CD4-positive, alpha-beta memory T cell (primary cell): ENCODE measurements at regions not wholly inside any gene's neighbourhood (a gene's known extent, or its start where the extent isn't known, plus 50 kb on each side); places are given as distances from the start of the nearest gene placed in this dataset.

Experiments used
- CTCF ChIA-PET: fragments of 350-600 bp; sonication (Branson Sonifier 250); formaldehyde crosslinking; loops from one replicate; lab custom pipeline; 2021; ENCODE audit warnings: inconsistent platforms; ENCODE audit not compliant: partially characterized antibody; lab: Charles Lee
- POLR2A ChIA-PET: fragments of 350-600 bp; sonication (Branson Sonifier 250); formaldehyde crosslinking; loops from one replicate; lab custom pipeline; 2021; ENCODE audit not compliant: partially characterized antibody; lab: Charles Lee
- DNase-seq, 5 donors: peaks; one replicate each; pipeline versions ENCODE4 v3.0.0 to v3.0.0-alpha.2; 2020 to 2022; ENCODE audit warnings: mixed read lengths in 1 of 5
- H3K27ac ChIP-seq: one replicate; pipeline ENCODE4 v1.7.0; 2013; ENCODE audit warnings: low read depth, low read length
- H3K27me3 ChIP-seq: 2 replicates; pipeline ENCODE4 v1.7.0; 2013; ENCODE audit warnings: mild to moderate bottlenecking, low read length, moderate library complexity; ENCODE audit not compliant: insufficient read depth
- H3K36me3 ChIP-seq: 2 replicates; pipeline ENCODE4 v1.7.0; 2013; ENCODE audit warnings: mild to moderate bottlenecking, low read length, moderate library complexity; ENCODE audit not compliant: insufficient read depth
- H3K4me1 ChIP-seq: 2 replicates; pipeline ENCODE4 v1.7.0; 2013; ENCODE audit warnings: mild to moderate bottlenecking, low read length, moderate library complexity; ENCODE audit not compliant: insufficient read depth
- H3K4me3 ChIP-seq, 2 donors: one replicate each; pipeline ENCODE4 v1.7.0; 2013; ENCODE audit warnings: low read length in 2 of 2, mild to moderate bottlenecking in 1 of 2
- H3K9me3 ChIP-seq, 2 donors: one replicate each; pipeline ENCODE4 v1.7.0; 2013; ENCODE audit warnings: low read length in 2 of 2, control low read depth in 1 of 2; ENCODE audit not compliant: control insufficient read depth in 1 of 2
- H3K27ac Mint-ChIP-seq, 7 donors: one replicate each; pipeline ENCODE4 v1.8.0; 2020 to 2021; ENCODE audit warnings: mixed read lengths in 7 of 7, mild to moderate bottlenecking in 6 of 7, inconsistent platforms in 3 of 7, moderate library complexity in 3 of 7
- H3K27me3 Mint-ChIP-seq, 2 donors: one replicate each; pipeline ENCODE4 v1.8.0; 2020 to 2021; ENCODE audit warnings: mixed read lengths in 2 of 2
- H3K36me3 Mint-ChIP-seq, 2 donors: one replicate each; pipeline ENCODE4 v1.8.0; 2020 to 2021; ENCODE audit warnings: mixed read lengths in 2 of 2, inconsistent platforms in 1 of 2, mild to moderate bottlenecking in 1 of 2
- H3K4me1 Mint-ChIP-seq, 4 donors: one replicate each; pipeline ENCODE4 v1.8.0; 2020 to 2021; ENCODE audit warnings: mixed read lengths in 4 of 4, mild to moderate bottlenecking in 1 of 4
- H3K4me3 Mint-ChIP-seq, 8 donors: one replicate each; pipeline ENCODE4 v1.8.0; 2020 to 2021; ENCODE audit warnings: mixed read lengths in 8 of 8, mild to moderate bottlenecking in 7 of 8, moderate library complexity in 6 of 8, inconsistent platforms in 3 of 8
- H3K9me3 Mint-ChIP-seq, 8 donors: one replicate each; pipeline ENCODE4 v1.8.0; 2020 to 2021; ENCODE audit warnings: mixed read lengths in 8 of 8, mild to moderate bottlenecking in 5 of 8, inconsistent platforms in 3 of 8, moderate library complexity in 1 of 8
- intact Hi-C: fragments of 100-400 bp; cut with micrococcal nuclease; formaldehyde crosslinking; loops from one replicate; pipeline ENCODE4 v1.15.1; 2023

GRCh38 chr18:27699137-27699536 is 477.8 kb downstream of the CDH2 start:
- no peak overlapping the region for H3K27ac ChIP-seq
- Mint-ChIP-seq H3K4me1 (no peaks in the 10 kb centered on the region), H3K4me3 (no peak overlapping the region), H3K9me3 (peaks cover 6 to 42% (median 18%) of the 10 kb centered on the region in 8 donors), H3K27ac (no peak overlapping the region), H3K36me3 (no peaks in the 10 kb centered on the region), H3K27me3 (no peaks in the 10 kb centered on the region)
- DNase-seq = no peak
- CTCF ChIA-PET = no interaction called here
- H3K9me3 ChIP-seq = no peaks in the 10 kb centered on the region
- no peaks in the 10 kb centered on the region for H3K4me1 ChIP-seq
- intact Hi-C loops = no loop called here
- H3K4me3 ChIP-seq = no peak overlapping the region
- no peaks in the 10 kb centered on the region for H3K27me3 ChIP-seq
- no peaks in the 10 kb centered on the region for H3K36me3 ChIP-seq
- POLR2A ChIA-PET = no interaction called here

GRCh38 chr18:27696148-27696547 is 480.8 kb downstream of the CDH2 start:
- POLR2A ChIA-PET = no interaction called here

GRCh38 chr18:27695503-27695902 is 481.4 kb downstream of the CDH2 start:
- Histone ChIP-seq H3K27ac (no peak overlapping the region), H3K4me3 (no peak overlapping the region), H3K9me3 (no peaks in the 10 kb centered on the region), H3K27me3 (no peaks in the 10 kb centered on the region), H3K4me1 (no peaks in the 10 kb centered on the region), H3K36me3 (no peaks in the 10 kb centered on the region)
- intact Hi-C loops = no loop called here
- Mint-ChIP-seq H3K4me3 (no peak overlapping the region), H3K36me3 (no peaks in the 10 kb centered on the region), H3K27ac (no peak overlapping the region), H3K9me3 (peaks cover 7 to 54% (median 20%) of the 10 kb centered on the region in 8 donors), H3K4me1 (no peaks in the 10 kb centered on the region), H3K27me3 (no peaks in the 10 kb centered on the region)
- POLR2A ChIA-PET = no interaction called here
- CTCF ChIA-PET = no interaction called here
- no peak for DNase-seq

More at GRCh38 chr18:27696148-27696547, 480.8 kb downstream of the CDH2 start:
- no peaks in the 10 kb centered on the region for H3K9me3 ChIP-seq
- Mint-ChIP-seq H3K9me3 (peaks cover 7 to 54% (median 20%) of the 10 kb centered on the region in 8 donors), H3K27me3 (no peaks in the 10 kb centered on the region), H3K27ac (no peak overlapping the region), H3K4me1 (no peaks in the 10 kb centered on the region), H3K36me3 (no peaks in the 10 kb centered on the region), H3K4me3 (no peak overlapping the region)
- no peak overlapping the region for H3K27ac ChIP-seq
- H3K36me3 ChIP-seq = no peaks in the 10 kb centered on the region
- DNase-seq = no peak
- intact Hi-C loops = no loop called here
- H3K4me3 ChIP-seq = no peak overlapping the region
- H3K27me3 ChIP-seq = no peaks in the 10 kb centered on the region
- no peaks in the 10 kb centered on the region for H3K4me1 ChIP-seq
- CTCF ChIA-PET = no interaction called here

GRCh38 chr18:27695052-27695451 is 481.9 kb downstream of the CDH2 start:
- POLR2A ChIA-PET = no interaction called here
- Mint-ChIP-seq H3K4me1 (no peaks in the 10 kb centered on the region), H3K27ac (no peak overlapping the region), H3K36me3 (no peaks in the 10 kb centered on the region), H3K27me3 (no peaks in the 10 kb centered on the region), H3K4me3 (no peak overlapping the region), H3K9me3 (peaks cover 7 to 53% (median 20%) of the 10 kb centered on the region in 8 donors)
- no peaks in the 10 kb centered on the region for H3K27me3 ChIP-seq
- H3K36me3 ChIP-seq = no peaks in the 10 kb centered on the region
- CTCF ChIA-PET = no interaction called here
- H3K4me3 ChIP-seq = no peak overlapping the region
- no peaks in the 10 kb centered on the region for H3K4me1 ChIP-seq
- H3K9me3 ChIP-seq = no peaks in the 10 kb centered on the region
- no peak for DNase-seq
- intact Hi-C loops = no loop called here
- no peak overlapping the region for H3K27ac ChIP-seq

- no peaks in the 10 kb centered on the region for H3K36me3 ChIP-seq
- no peak overlapping the region for H3K27ac ChIP-seq
- POLR2A ChIA-PET = no interaction called here
- no peaks in the 10 kb centered on the region for H3K27me3 ChIP-seq
- H3K9me3 ChIP-seq = no peaks in the 10 kb centered on the region
- Mint-ChIP-seq H3K4me3 (no peak overlapping the region), H3K4me1 (no peaks in the 10 kb centered on the region), H3K27ac (no peak overlapping the region), H3K27me3 (no peaks in the 10 kb centered on the region), H3K9me3 (peaks cover 4 to 34% (median 17%) of the 10 kb centered on the region in 8 donors), H3K36me3 (no peaks in the 10 kb centered on the region)
- H3K4me1 ChIP-seq = no peaks in the 10 kb centered on the region
- H3K4me3 ChIP-seq = no peak overlapping the region
- intact Hi-C loops = no loop called here
- DNase-seq = no peak
- CTCF ChIA-PET = no interaction called here
These were observed 488.3 kb downstream of the CDH2 start for GRCh38 chr18:27688581-27688980.

GRCh38 chr18:27687351-27687979 is 489.5 kb downstream of the CDH2 start:
- H3K4me1 ChIP-seq = no peaks in the 10 kb centered on the region
- intact Hi-C loops = no loop called here
- Mint-ChIP-seq H3K27ac (no peak overlapping the region), H3K36me3 (no peaks in the 10 kb centered on the region), H3K9me3 (peaks cover 4 to 28% (median 17%) of the 10 kb centered on the region in 8 donors), H3K4me3 (no peak overlapping the region), H3K4me1 (no peaks in the 10 kb centered on the region), H3K27me3 (no peaks in the 10 kb centered on the region)
- H3K9me3 ChIP-seq = peaks cover 0 to 6% of the 10 kb centered on the region in 2 donors
- no peak for DNase-seq
- ChIA-PET POLR2A (no interaction called here), CTCF (no interaction called here)
- H3K36me3 ChIP-seq = no peaks in the 10 kb centered on the region
- H3K27me3 ChIP-seq = no peaks in the 10 kb centered on the region
- no peak overlapping the region for H3K27ac ChIP-seq
- no peak overlapping the region for H3K4me3 ChIP-seq

- no peaks in the 10 kb centered on the region for H3K36me3 ChIP-seq
- peaks cover 0 to 6% of the 10 kb centered on the region in 2 donors for H3K9me3 ChIP-seq
- no peak overlapping the region for H3K27ac Mint-ChIP-seq
- ChIA-PET CTCF (no interaction called here), POLR2A (no interaction called here)
- DNase-seq = no peak
- H3K9me3 Mint-ChIP-seq = peaks cover 0 to 27% (median 13%) of the 10 kb centered on the region in 8 donors
- H3K4me1 ChIP-seq = no peaks in the 10 kb centered on the region
- H3K4me1 Mint-ChIP-seq = no peaks in the 10 kb centered on the region
- H3K27ac ChIP-seq = no peak overlapping the region
- H3K36me3 Mint-ChIP-seq = no peaks in the 10 kb centered on the region
- H3K27me3 Mint-ChIP-seq = no peaks in the 10 kb centered on the region
- intact Hi-C loops = no loop called here
- no peak overlapping the region for H3K4me3 Mint-ChIP-seq
- no peak overlapping the region for H3K4me3 ChIP-seq
- no peaks in the 10 kb centered on the region for H3K27me3 ChIP-seq
These were observed 491.0 kb downstream of the CDH2 start for GRCh38 chr18:27685807-27686412.
